Erythroblast (primary cell): ENCODE measurements at regions not wholly inside any gene's neighbourhood (a gene's known extent, or its start where the extent isn't known, plus 50 kb on each side); places are given as distances from the start of the nearest gene placed in this dataset.
A peak's percentile ranks its signal among the peaks of the same experiment; 100 is the strongest.

Experiments
- DNase-seq, 2 experiments: peaks; one replicate each; lab custom pipeline; 2025; lab: John Stamatoyannopoulos, UW
- GATA1 ChIP-seq: IDR thresholded peaks from 2 replicates; pipeline ENCODE4 v1.6.1; 2011; ENCODE audit warnings: low read depth, mild to moderate bottlenecking, control low read depth, low read length, moderate library complexity
- POLR2A ChIP-seq: IDR thresholded peaks from 2 replicates; pipeline ENCODE4 v1.6.1; 2011; ENCODE audit warnings: mild to moderate bottlenecking, low read length

DNA sequence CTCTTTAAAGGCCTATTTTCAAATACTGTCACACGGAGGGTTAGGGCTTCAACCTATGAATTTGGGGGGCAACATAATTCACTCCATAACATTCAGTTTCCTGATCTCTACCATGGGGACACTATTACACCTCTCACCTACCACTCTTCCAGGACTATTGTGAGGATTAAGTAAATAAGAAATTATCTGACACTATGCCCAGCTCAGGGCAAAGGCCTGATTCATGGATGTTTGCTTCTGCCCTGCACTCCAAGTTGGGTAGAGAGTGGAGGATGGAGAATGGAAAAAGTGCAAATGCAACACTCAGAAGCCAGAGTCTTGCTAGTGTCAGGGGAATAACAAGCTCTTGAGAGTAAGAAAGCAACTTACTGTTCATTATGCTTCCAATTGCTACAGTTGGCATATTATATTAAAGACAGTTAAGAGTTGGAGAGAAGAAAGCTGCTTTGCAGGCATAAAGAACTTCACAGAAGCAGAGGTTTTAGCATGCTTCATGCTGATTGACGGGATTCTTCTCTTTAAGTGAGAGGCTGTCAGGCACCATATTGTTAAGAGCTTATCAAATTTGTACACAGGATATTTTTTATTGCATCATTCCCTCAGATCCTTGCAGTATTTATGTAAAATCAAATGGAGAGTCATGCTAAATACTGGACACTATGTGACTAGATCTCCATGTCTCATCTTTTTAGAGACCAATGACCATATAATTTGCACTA, 375.3 kb downstream of the VPS13C start:
- no peak for DNase-seq
- no peak for TF ChIP-seq POLR2A
- no peak for TF ChIP-seq GATA1

DNA sequence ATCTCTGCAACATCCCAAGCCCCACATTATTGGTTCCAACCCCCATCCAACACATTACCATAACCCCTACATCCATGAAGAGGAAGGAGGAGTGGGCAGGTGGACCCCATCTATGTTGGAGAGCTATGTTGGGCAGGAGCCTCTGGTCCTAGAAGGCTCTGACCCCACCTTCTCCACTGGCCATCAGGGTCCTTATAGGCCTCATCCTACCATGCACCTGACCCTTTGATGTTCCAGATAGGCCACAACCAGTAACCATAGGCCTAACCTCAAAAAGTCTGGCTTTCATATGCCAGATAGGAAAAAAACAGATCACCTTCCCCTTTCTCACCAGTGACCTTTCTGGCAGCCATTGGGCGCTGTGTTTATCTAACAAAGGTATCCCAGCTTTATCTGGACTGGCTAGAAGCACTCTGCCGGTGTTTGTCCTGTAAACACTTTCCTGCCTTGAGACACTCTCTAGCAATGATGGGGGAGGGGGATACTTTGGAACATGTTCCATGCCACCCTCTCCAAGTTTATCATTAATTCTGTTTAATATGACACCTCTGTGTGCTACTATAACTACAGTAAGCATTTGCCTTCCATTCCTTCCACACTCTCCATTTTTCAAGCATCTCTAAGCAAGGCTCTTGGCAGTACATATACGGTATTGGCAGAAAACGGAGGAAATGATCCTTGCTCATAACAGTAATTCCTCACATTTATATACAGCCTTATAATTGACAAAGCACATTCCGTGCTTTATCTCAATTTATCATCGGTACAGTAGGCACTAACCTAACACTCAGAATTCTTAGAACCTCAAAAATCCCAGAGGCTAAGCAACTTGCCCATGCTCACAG, 377.1 kb downstream of the VPS13C start:
- no peak for DNase-seq
- TF ChIP-seq GATA1 (no peak), POLR2A (no peak)

DNA sequence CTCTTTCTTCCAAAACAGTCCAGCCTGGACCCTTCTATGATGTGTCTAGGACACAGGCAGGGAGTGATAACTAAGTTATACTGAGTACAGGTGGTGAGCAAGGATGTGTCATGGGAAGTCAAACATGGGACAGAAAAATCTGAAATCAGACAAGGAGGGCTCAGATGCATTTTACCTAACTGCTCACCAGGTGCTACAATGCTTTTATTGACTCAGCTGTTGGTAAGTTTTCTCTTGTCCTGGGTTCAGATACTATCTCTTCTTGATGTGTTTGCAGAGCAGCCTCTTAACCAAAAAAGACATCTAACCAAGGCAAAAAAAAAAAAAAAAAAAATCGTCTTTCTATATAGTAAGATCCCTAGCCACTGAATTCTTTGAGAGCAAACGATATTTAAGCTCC, 378.6 kb downstream of the VPS13C start:
- TF ChIP-seq GATA1 = no peak
- TF ChIP-seq POLR2A = no peak
- DNase-seq = no peak

DNA sequence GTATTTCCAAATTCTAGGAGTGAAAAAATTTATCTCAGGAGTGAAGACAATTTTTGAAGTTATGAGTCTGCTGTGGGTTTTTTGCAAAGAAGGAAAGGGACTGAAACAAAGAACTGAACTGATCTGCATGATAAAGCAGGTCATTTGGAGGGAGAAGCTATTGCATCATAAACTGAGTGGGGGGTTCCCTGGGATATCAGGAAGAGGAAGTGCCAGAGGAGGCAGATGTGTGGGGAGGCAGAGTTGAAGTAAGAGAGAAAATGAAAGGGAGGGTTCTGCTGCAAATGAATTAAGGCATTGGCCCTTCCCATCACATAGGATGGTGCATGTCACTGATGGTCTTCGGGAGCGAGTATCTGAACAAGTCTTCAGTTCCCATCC, 379.2 kb downstream of the VPS13C start:
- DNase-seq = no peak
- TF ChIP-seq GATA1 = no peak
- TF ChIP-seq POLR2A = no peak

DNA sequence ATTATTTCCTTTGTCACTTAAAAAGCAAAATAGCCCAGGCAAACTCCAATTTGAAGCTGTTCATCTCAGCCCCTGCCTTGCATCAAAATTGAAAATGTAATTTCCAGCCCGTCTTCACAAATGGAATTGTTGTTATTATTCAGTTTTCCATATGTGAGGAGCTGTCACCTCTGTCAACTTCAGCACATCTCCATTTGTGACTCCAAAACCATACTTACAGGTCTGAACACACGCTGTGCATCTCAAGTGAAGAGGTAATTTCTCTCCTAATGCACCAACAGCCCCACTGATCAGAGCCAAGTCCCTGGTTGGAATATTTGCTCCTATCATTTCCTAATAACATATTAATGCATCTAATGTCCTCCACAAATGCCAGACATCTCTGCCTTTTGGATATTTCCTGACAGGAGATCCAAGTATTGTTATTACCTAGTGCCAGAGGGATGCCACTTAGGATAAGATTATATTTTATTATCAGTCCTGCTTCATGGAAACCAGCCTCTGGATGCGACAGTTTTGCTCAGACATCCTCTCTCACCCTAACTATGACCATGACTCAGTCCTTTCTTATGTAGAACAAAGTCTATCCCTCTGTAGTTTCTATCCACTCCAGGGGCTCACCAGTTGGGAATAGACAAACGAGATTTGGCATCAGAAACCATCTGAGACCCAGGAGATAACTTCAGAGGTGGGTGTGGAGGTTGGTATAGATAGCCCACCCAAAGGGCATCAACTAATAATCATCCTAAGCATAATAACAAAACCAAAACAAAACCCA, 379.8 kb downstream of the VPS13C start:
- DNase-seq = no peak

DNA sequence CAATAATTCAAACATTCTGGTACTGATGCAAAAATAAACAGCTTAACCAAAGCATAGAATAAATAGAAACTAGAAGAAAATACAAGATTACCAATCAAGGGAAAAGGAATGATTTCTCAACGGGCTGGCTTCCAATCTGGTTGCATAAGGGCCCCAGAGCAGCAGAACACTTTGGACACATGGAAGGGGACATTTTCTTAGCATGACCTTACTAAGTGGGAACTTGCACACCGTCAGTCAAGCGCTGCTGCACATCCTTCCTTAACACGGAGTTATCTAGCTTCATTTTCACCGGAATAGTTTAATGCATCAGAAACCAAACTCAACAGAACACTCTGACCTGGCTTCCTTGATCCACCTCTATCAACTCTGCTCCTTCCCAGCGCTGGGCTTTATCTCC, 388.5 kb downstream of the VPS13C start:
- TF ChIP-seq GATA1 (no peak), POLR2A (no peak)
- no peak for DNase-seq

More for the DNA sequence above, 379.8 kb downstream of the VPS13C start:
- no peak for TF ChIP-seq GATA1
- no peak for TF ChIP-seq POLR2A

DNA sequence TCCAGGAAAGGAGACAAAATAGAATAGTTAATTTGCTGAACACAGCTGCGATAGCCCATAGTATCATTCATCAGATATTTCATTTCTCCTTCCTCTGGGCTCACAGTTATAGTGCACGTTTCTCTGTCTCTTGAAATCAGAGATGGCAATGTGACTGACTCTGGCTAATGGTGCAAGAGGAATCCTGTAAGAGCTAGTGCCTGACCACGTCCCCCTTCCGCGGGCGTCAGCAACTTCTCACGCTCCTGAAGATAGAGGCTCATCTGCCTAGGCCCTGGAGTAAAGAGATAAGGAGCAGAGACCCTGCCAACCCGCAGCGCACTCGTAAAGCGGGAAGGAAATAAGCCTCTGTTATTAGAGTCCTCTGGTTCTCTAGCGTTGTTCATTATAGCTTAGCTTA, 391.8 kb downstream of the VPS13C start:
- no peak for TF ChIP-seq GATA1
- TF ChIP-seq POLR2A = no peak
- peak; percentile 13 to 31 for DNase-seq

DNA sequence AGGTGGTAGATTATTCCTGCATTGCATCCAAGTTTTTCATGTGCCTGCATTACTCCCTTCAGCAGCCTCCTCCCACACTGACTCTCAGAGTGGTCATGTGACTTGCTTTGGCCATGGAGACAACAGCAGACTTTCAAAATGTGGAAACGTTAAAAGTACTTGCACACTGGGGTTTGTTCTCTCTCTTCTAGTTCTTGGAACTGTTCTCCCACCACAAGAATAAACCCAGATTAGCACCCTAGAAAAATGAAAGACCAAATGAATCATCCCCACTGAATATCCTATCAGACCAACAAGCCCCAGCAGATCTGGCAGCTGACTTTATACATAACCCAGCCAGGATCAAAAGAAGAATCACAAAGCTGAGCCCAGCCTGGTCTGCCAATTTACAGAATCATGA, 398.5 kb downstream of the VPS13C start:
- no peak for TF ChIP-seq GATA1
- TF ChIP-seq POLR2A = no peak
- DNase-seq = no peak

DNA sequence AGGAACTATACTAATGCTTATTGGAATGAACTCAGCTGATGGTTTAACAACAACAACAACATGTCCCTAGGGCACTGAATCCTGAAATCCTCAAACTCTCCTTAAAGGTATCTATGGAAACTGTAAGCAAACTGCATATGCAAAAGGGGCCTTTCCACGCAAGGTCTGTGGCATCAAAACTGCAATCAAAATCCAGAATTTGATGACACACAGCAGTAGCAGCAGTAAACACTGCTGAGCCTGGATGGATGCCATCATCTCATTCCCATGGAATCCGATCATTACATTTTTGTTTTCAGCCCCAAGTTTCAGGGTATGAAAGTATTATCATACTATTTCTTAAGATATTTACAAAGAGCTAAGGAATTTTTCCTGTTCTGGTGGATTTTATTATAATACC, 399.7 kb downstream of the VPS13C start:
- no peak for DNase-seq
- TF ChIP-seq POLR2A = no peak
- no peak for TF ChIP-seq GATA1

DNA sequence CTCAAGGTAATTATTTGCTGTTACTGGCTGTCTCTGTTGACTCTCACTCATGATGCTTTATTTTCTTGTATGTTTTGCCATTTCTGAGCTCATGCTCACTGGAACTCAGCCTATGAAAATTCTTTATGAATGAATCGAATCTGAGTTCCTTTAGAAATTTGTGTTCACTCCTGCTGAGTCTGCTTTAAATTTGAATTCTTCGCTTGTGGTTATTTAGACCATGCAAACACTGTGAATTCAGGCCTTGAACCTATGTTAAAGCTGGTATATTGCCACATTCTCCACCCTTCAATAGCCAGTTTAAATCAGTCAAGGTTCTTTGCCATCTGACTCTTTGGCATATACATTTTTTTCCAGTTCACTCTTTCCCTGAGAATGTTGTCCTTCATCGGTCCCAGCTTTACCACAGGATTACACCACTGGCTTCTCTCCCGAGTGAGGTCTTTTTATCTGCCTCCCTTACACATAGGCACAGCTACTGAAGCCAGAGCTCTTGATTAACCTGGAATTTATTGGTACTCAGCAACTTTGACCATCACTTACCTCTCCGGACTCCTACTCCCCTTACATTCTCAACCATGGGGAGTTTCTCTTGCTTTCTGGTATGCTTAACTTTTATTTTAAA, 400.6 kb downstream of the VPS13C start:
- no peak for TF ChIP-seq POLR2A
- no peak for TF ChIP-seq GATA1
- DNase-seq = no peak

DNA sequence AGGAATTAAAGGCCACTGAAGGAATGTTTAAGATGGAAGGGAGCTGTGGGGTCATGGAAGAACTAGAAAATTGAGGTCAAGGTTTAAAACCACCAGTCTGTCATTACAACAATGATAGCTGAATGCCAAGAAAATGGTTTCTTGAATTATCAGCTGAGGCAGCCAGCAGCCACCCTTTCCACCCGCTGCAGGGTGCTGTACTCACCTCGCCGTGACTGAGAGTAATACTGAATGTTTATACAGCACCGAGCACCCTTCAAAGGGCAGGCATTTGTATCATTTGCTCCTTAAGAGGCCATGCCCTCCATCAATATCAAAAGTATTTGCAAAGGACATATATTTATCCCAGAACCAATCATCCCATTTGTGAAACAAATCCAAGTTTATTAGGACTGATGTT, 402.8 kb downstream of the VPS13C start:
- no peak for DNase-seq
- TF ChIP-seq GATA1 (no peak), POLR2A (no peak)

DNA sequence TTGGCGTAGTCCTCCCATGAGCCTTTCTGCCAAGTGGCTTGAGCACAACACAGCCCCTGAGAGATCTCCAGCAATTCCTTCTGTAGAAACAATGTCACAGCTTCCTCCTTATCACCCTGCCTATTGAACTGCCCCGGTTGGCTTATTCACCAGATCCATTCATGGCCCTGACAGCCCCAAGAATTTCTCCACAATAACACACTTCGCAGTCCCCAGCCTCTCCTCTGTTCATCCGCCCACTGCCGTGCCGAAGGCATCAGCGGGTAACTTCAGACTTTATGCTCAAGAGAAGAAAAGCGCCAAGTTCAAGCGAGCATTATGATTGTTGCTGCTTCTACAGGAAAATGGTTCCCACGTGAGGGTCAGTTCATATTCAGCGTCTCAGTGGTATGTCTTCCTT, 403.9 kb downstream of the VPS13C start:
- TF ChIP-seq GATA1 (no peak), POLR2A (no peak)
- no peak for DNase-seq

DNA sequence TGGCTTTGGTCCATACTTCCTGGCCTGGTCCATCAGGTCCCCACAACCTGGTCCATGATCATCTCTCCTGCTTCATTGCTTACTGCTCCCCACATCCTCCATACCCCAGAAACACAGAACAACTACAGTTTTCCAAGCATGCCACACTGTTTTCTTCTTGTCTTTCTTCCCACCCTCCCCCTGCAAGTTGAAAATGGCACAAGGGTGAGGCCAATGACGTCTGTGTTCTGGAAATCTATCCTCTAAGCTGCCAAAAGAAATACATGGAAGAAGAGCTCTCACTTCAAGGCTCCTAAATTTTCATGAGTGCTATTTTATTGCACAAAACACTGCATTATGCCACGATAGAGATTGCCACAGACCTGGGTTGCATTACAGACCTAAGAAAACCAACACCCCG, 404.4 kb downstream of the VPS13C start:
- DNase-seq = no peak
- TF ChIP-seq GATA1 (no peak), POLR2A (no peak)
